ENCODE measurements at regions not wholly inside any gene's neighbourhood (a gene's known extent, or its start where the extent isn't known, plus 50 kb on each side); places are given as distances from the start of the nearest gene placed in this dataset.
"Not testable (repeated sequence)": the region's sequence is repeated elsewhere in the genome, so short reads cannot be mapped to it uniquely, and the experiment has no call there.

- no peaks in the 10 kb centered on the region for H3K36me3 Mint-ChIP-seq (ENCODE audit: low read depth)
- no peak for DNase-seq
- ChIA-PET POLR2A (no interaction called here), CTCF (no interaction called here)
- H3K4me3 Mint-ChIP-seq: no peak overlapping the region
- H3K9me3 Mint-ChIP-seq: no peaks in the 10 kb centered on the region
- H3K27ac Mint-ChIP-seq: no peak overlapping the region
- H3K27me3 Mint-ChIP-seq: peaks cover 14% of the 10 kb centered on the region
- H3K4me1 Mint-ChIP-seq: no peaks in the 10 kb centered on the region
Measured at GRCh38 chr18:8989855-8990254, 112.6 kb upstream of the NDUFV2 start.

- H3K4me1 Mint-ChIP-seq: no peaks in the 10 kb centered on the region
- DNase-seq: no peak
- peaks cover 14% of the 10 kb centered on the region for H3K27me3 Mint-ChIP-seq
- CTCF ChIA-PET: no interaction called here
- no peak overlapping the region for H3K27ac Mint-ChIP-seq
- no peak overlapping the region for H3K4me3 Mint-ChIP-seq
- H3K36me3 Mint-ChIP-seq (ENCODE audit: low read depth): no peaks in the 10 kb centered on the region
- no peaks in the 10 kb centered on the region for H3K9me3 Mint-ChIP-seq
- POLR2A ChIA-PET: no interaction called here
Measured at GRCh38 chr18:8990276-8991031, 112.0 kb upstream of the NDUFV2 start.

- ChIA-PET CTCF (no interaction called here), POLR2A (no interaction called here)
- peaks cover 14% of the 10 kb centered on the region for H3K27me3 Mint-ChIP-seq
- no peak for DNase-seq
- H3K36me3 Mint-ChIP-seq (ENCODE audit: low read depth): no peaks in the 10 kb centered on the region
- no peak overlapping the region for H3K4me3 Mint-ChIP-seq
- no peak overlapping the region for H3K27ac Mint-ChIP-seq
- no peaks in the 10 kb centered on the region for H3K4me1 Mint-ChIP-seq
- H3K9me3 Mint-ChIP-seq: no peaks in the 10 kb centered on the region
Measured at GRCh38 chr18:8991155-8991554, 111.3 kb upstream of the NDUFV2 start.

- H3K4me1 Mint-ChIP-seq; H3K9me3 Mint-ChIP-seq; H3K36me3 Mint-ChIP-seq (ENCODE audit: low read depth); CTCF ChIA-PET; DNase-seq; H3K4me3 Mint-ChIP-seq; H3K27ac Mint-ChIP-seq: not testable (repeated sequence)
- POLR2A ChIA-PET: interaction anchor here (0.5 kb wide), 1 partner anchor 9 kb away, joined by 4 read pairs; no protein-coding TSS in a partner anchor
- H3K27me3 Mint-ChIP-seq: peaks cover 14% of the 10 kb centered on the region
Measured at GRCh38 chr18:8992500-8992899, 110.0 kb upstream of the NDUFV2 start.

GRCh38 chr18:8994603-8995002, 107.9 kb upstream of the NDUFV2 start:
- ChIA-PET POLR2A (no interaction called here), CTCF (no interaction called here)
- H3K27ac Mint-ChIP-seq: no peak overlapping the region
- peaks cover 21% of the 10 kb centered on the region for H3K27me3 Mint-ChIP-seq
- no peaks in the 10 kb centered on the region for H3K4me1 Mint-ChIP-seq
- no peaks in the 10 kb centered on the region for H3K36me3 Mint-ChIP-seq (ENCODE audit: low read depth)
- no peak for DNase-seq
- H3K4me3 Mint-ChIP-seq: no peak overlapping the region
- no peaks in the 10 kb centered on the region for H3K9me3 Mint-ChIP-seq

GRCh38 chr18:8995096-8995495, 107.4 kb upstream of the NDUFV2 start:
- ChIA-PET CTCF (no interaction called here), POLR2A (no interaction called here)
- Mint-ChIP-seq H3K27ac (no peak overlapping the region), H3K27me3 (peaks cover 21% of the 10 kb centered on the region), H3K4me1 (no peaks in the 10 kb centered on the region), H3K36me3 (ENCODE audit: low read depth) (no peaks in the 10 kb centered on the region), H3K4me3 (no peak overlapping the region), H3K9me3 (no peaks in the 10 kb centered on the region)
- no peak for DNase-seq

- POLR2A ChIA-PET: no interaction called here
- no peak for DNase-seq
- CTCF ChIA-PET: interaction anchor here (1.1 kb wide), 1 partner anchor 8 kb away, joined by 3 read pairs; no protein-coding TSS in a partner anchor
- Mint-ChIP-seq H3K36me3 (ENCODE audit: low read depth) (no peaks in the 10 kb centered on the region), H3K9me3 (no peaks in the 10 kb centered on the region), H3K27me3 (peaks cover 26% of the 10 kb centered on the region), H3K27ac (no peak overlapping the region), H3K4me3 (no peak overlapping the region), H3K4me1 (no peaks in the 10 kb centered on the region)
Measured at GRCh38 chr18:8996771-8997432, 105.6 kb upstream of the NDUFV2 start.

- ChIA-PET CTCF (no interaction called here), POLR2A (no interaction called here)
- H3K9me3 Mint-ChIP-seq: no peaks in the 10 kb centered on the region
- no peaks in the 10 kb centered on the region for H3K36me3 Mint-ChIP-seq (ENCODE audit: low read depth)
- H3K27ac Mint-ChIP-seq: no peak overlapping the region
- peaks cover 32% of the 10 kb centered on the region for H3K27me3 Mint-ChIP-seq
- H3K4me3 Mint-ChIP-seq: no peak overlapping the region
- H3K4me1 Mint-ChIP-seq: no peaks in the 10 kb centered on the region
- no peak for DNase-seq
Measured at GRCh38 chr18:8997634-8998033, 104.9 kb upstream of the NDUFV2 start.

- CTCF ChIA-PET: interaction anchor here (0.8 to 2.2 kb wide), 2 partner anchors 10 to 17 kb away, joined by 3 to 8 read pairs; no protein-coding TSS in a partner anchor
- peaks cover 36% of the 10 kb centered on the region for H3K27me3 Mint-ChIP-seq
- no peak for DNase-seq
Measured at GRCh38 chr18:8998481-8999217, 103.8 kb upstream of the NDUFV2 start.

GRCh38 chr18:8999872-9000271, 102.6 kb upstream of the NDUFV2 start:
- DNase-seq: no peak
- Mint-ChIP-seq H3K4me1 (no peaks in the 10 kb centered on the region), H3K4me3 (no peak overlapping the region), H3K27me3 (peaks cover 38% of the 10 kb centered on the region), H3K9me3 (no peaks in the 10 kb centered on the region), H3K27ac (no peak overlapping the region), H3K36me3 (ENCODE audit: low read depth) (no peaks in the 10 kb centered on the region)
- POLR2A ChIA-PET: no interaction called here
- CTCF ChIA-PET: interaction anchor here (0.8 to 2.2 kb wide), 2 partner anchors 12 to 16 kb away, joined by 3 to 8 read pairs; no protein-coding TSS in a partner anchor

More at GRCh38 chr18:8998481-8999217, 103.8 kb upstream of the NDUFV2 start:
- no peaks in the 10 kb centered on the region for H3K36me3 Mint-ChIP-seq (ENCODE audit: low read depth)
- H3K9me3 Mint-ChIP-seq: no peaks in the 10 kb centered on the region
- H3K27ac Mint-ChIP-seq: no peak overlapping the region
- H3K4me1 Mint-ChIP-seq: no peaks in the 10 kb centered on the region
- POLR2A ChIA-PET: no interaction called here
- no peak overlapping the region for H3K4me3 Mint-ChIP-seq

GRCh38 chr18:9000733-9001132, 101.8 kb upstream of the NDUFV2 start:
- Mint-ChIP-seq H3K9me3 (no peaks in the 10 kb centered on the region), H3K4me3 (no peak overlapping the region), H3K36me3 (ENCODE audit: low read depth) (no peaks in the 10 kb centered on the region), H3K4me1 (no peaks in the 10 kb centered on the region), H3K27ac (no peak overlapping the region), H3K27me3 (peaks cover 38% of the 10 kb centered on the region)
- CTCF ChIA-PET: interaction anchor here (2.2 kb wide), 1 partner anchor 12 kb away, joined by 8 read pairs; no protein-coding TSS in a partner anchor
- POLR2A ChIA-PET: no interaction called here
- no peak for DNase-seq

- Mint-ChIP-seq H3K36me3 (ENCODE audit: low read depth) (no peaks in the 10 kb centered on the region), H3K4me1 (no peaks in the 10 kb centered on the region), H3K4me3 (no peak overlapping the region), H3K27me3 (peaks cover 38% of the 10 kb centered on the region), H3K9me3 (no peaks in the 10 kb centered on the region), H3K27ac (no peak overlapping the region)
- no peak for DNase-seq
- CTCF ChIA-PET: interaction anchor here (2.2 kb wide), 1 partner anchor 13 kb away, joined by 8 read pairs; no protein-coding TSS in a partner anchor
- POLR2A ChIA-PET: no interaction called here
Measured at GRCh38 chr18:9001209-9001608, 101.3 kb upstream of the NDUFV2 start.

GRCh38 chr18:9003406-9004100, 98.9 kb upstream of the NDUFV2 start:
- Mint-ChIP-seq H3K4me3 (no peak overlapping the region), H3K27me3 (peaks cover 35% of the 10 kb centered on the region), H3K36me3 (ENCODE audit: low read depth) (no peaks in the 10 kb centered on the region), H3K4me1 (no peaks in the 10 kb centered on the region), H3K27ac (no peak overlapping the region), H3K9me3 (no peaks in the 10 kb centered on the region)
- ChIA-PET CTCF (no interaction called here), POLR2A (no interaction called here)
- no peak for DNase-seq
